Kidney (tissue), 13 donors: ENCODE measurements at regions not wholly inside any gene's neighbourhood (a gene's known extent, or its start where the extent isn't known, plus 50 kb on each side); places are given as distances from the start of the nearest gene placed in this dataset.

Experiments used
- DNase-seq, 5 donors: peaks; one replicate each; pipeline ENCODE4 v3.0.0-alpha.2; 2013 to 2020
- FAIRE-seq: peaks from 2 replicates; lab custom pipeline; 2012; peaks lifted over from hg19 to GRCh38; lab: Jason Lieb, UNC
- H3K27ac ChIP-seq, 2 donors: one replicate each; pipeline ENCODE4 v1.7.0; 2013; ENCODE audit warnings: low read depth in 2 of 2, low read length in 2 of 2, inconsistent platforms in 1 of 2
- H3K27me3 ChIP-seq: one replicate; pipeline ENCODE4 v1.7.1; 2013; ENCODE audit warnings: low read length, inconsistent platforms; ENCODE audit not compliant: control insufficient read depth, insufficient read depth
- H3K36me3 ChIP-seq, 3 donors: one replicate each; pipeline versions ENCODE4 v1.7.0 to v1.7.1; 2013; ENCODE audit warnings: low read length in 3 of 3, control low read depth in 1 of 3, inconsistent platforms in 1 of 3; ENCODE audit not compliant: insufficient read depth in 3 of 3, control insufficient read depth in 2 of 3
- H3K4me1 ChIP-seq, 3 donors: one replicate each; pipeline versions ENCODE4 v1.7.0 to v1.7.1; 2013; ENCODE audit warnings: low read length in 3 of 3, inconsistent platforms in 1 of 3, low read depth in 1 of 3; ENCODE audit not compliant: control insufficient read depth in 2 of 3, insufficient read depth in 2 of 3
- H3K4me3 ChIP-seq, 3 donors: one replicate each; pipeline versions ENCODE4 v1.7.0 to v1.8.1; 2013; ENCODE audit warnings: low read length in 3 of 3, control low read depth in 1 of 3, inconsistent platforms in 1 of 3
- H3K9ac ChIP-seq, 3 donors: one replicate each; pipeline versions ENCODE4 v1.7.0 to v1.7.1; 2013; ENCODE audit warnings: low read length in 3 of 3, control low read depth in 1 of 3, inconsistent platforms in 1 of 3
- H3K9me3 ChIP-seq, 3 donors: one replicate each; pipeline versions ENCODE4 v1.7.0 to v1.7.1; 2013; ENCODE audit warnings: low read length in 3 of 3, control low read depth in 1 of 3, inconsistent platforms in 1 of 3; ENCODE audit not compliant: control insufficient read depth in 2 of 3, insufficient read depth in 1 of 3
- intact Hi-C: fragments of 100-400 bp; cut with DNase I; formaldehyde crosslinking; loops from one replicate; pipeline ENCODE4 v1.11.1; 2022
- TF ChIP-seq, protein P1 (sequence below): IDR thresholded peaks from 3 replicates; pipeline ENCODE4 v1.5.1; 2012; ENCODE audit warnings: mild to moderate bottlenecking, moderate library complexity, borderline replicate concordance; ENCODE audit not compliant: insufficient read depth; ENCODE audit errors: extremely low read depth
- donor health status: control.
- donor health status: control.
- donor health status: control.
- donor health status: control.
- donor health status: control.
- donor health status: DM: yes; HTN: yes; CAD: no.
- donor health status: Normal renal cell carcinoma (clear cell type).

DNA sequence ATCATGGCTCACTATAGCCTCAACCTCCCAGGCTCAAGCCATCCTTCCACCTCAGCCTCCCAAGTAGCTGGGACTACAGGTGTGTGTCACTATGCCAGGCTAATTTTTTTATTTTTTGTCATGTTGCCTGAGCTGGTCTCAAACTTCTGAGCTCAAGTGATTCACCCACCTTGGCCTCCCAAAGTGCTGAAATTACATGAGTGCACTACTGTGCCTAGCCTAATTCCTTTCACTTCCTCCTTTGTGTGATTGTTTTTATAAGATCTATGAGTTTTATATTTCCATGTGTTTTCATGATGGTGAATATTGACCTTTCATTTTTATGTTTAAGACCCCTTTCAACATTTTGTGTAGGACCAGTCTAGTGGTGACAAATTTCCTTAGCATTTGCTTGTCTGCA is 55.2 kb upstream of the IL12B start:
- H3K36me3 ChIP-seq, result no peaks in the 10 kb centered on the region
- H3K9me3 ChIP-seq, result peaks cover 0 to 9% (median 3%) of the 10 kb centered on the region in 3 donors
- intact Hi-C loops, result no loop called here
- H3K4me1 ChIP-seq, result no peaks in the 10 kb centered on the region
- DNase-seq, result no peak
- no peak overlapping the region for H3K4me3 ChIP-seq
- TF ChIP-seq, protein P1, sequence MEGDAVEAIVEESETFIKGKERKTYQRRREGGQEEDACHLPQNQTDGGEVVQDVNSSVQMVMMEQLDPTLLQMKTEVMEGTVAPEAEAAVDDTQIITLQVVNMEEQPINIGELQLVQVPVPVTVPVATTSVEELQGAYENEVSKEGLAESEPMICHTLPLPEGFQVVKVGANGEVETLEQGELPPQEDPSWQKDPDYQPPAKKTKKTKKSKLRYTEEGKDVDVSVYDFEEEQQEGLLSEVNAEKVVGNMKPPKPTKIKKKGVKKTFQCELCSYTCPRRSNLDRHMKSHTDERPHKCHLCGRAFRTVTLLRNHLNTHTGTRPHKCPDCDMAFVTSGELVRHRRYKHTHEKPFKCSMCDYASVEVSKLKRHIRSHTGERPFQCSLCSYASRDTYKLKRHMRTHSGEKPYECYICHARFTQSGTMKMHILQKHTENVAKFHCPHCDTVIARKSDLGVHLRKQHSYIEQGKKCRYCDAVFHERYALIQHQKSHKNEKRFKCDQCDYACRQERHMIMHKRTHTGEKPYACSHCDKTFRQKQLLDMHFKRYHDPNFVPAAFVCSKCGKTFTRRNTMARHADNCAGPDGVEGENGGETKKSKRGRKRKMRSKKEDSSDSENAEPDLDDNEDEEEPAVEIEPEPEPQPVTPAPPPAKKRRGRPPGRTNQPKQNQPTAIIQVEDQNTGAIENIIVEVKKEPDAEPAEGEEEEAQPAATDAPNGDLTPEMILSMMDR, result no peak
- no peak for FAIRE-seq
- no peak overlapping the region for H3K27ac ChIP-seq
- H3K27me3 ChIP-seq, result no peaks in the 10 kb centered on the region
- H3K9ac ChIP-seq, result no peak overlapping the region

DNA sequence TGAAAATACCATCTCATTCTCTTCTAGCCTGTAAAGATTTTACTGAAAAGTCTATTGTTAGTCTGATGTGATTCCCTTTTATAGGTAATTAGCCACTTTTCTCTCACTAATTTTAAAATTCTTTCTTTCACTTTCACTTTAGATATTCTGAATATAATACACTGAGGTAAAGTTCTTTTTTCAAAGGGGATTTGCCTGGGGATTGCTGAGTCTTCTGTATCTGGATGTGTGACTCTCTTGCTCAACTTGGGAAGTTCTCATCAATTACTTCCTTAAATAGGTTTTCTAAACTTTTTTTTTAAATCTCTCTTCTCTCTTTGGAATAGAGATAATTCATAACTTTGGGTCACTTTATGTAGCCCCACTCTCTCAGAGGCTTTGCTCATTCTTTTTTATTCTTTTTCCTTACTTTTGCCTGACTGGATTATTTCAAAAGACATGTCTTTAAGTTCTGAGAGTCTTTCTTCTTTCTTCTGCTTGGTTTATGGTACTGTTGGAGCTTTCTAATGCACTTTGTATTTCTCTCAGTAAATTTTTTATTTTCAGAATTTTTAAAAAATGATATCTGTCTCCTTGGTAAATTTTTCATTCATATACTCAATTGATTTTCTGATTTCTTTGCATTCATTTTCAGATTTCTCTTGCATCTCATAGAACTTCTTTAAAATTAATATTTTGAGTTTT is 55.9 kb upstream of the IL12B start:
- FAIRE-seq (no peak), DNase-seq (no peak)
- no peak overlapping the region for H3K4me3 ChIP-seq
- peaks cover 0 to 9% (median 3%) of the 10 kb centered on the region in 3 donors for H3K9me3 ChIP-seq
- no peaks in the 10 kb centered on the region for H3K36me3 ChIP-seq
- H3K27ac ChIP-seq, result no peak overlapping the region
- H3K4me1 ChIP-seq, result no peaks in the 10 kb centered on the region
- intact Hi-C loops, result no loop called here
- no peaks in the 10 kb centered on the region for H3K27me3 ChIP-seq
- TF ChIP-seq, protein P1, result no peak
- no peak overlapping the region for H3K9ac ChIP-seq

DNA sequence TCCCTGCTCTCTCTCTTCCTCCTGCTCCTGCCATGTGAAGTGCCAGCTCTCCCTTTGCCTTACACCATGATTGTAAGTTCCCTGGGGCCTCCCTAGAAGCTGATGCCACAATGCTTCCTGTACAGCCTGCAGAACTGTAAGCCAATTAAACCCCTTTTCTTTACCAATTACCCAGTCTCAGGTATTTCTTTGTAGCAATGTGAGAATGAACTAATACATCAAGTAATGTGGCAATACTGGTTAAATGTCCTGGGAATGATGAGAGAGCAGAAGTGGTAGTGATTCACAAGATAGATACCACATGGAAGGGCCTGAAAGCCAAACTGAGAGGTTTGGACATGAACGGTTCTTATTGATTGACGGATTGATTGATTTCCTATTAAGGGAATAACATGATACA is 62.6 kb upstream of the IL12B start:
- no peak overlapping the region for H3K9ac ChIP-seq
- TF ChIP-seq, protein P1, result no peak
- no peak overlapping the region for H3K4me3 ChIP-seq
- intact Hi-C loops, result no loop called here
- H3K4me1 ChIP-seq, result no peaks in the 10 kb centered on the region
- H3K27ac ChIP-seq, result no peak overlapping the region
- DNase-seq (no peak), FAIRE-seq (no peak)
- no peaks in the 10 kb centered on the region for H3K27me3 ChIP-seq
- no peaks in the 10 kb centered on the region for H3K36me3 ChIP-seq
- no peaks in the 10 kb centered on the region for H3K9me3 ChIP-seq

DNA sequence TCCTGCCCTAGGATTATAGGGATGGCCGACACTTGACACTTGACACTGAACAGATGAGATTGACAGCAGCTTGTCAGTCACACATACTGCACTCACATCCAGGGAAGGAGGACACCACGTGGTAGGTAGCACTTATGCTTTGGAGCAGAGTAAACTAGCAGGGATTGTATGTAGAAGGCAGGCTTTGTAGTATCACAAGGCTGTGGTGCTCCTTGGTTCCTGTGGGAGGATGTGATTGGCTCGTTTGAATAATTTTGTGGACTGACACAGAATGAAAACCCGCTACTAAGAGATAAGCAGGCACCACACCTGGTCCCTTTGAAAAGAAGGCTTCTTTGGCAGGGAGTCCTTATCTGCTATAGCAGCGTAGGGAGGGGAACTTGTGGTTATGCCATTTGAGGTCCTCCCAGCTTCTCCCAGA is 63.6 kb upstream of the IL12B start:
- no peak for FAIRE-seq
- H3K27ac ChIP-seq, result no peak overlapping the region

More for the DNA sequence above, 63.6 kb upstream of the IL12B start:
- intact Hi-C loops, result no loop called here
- Histone ChIP-seq H3K27me3 (no peaks in the 10 kb centered on the region), H3K36me3 (no peaks in the 10 kb centered on the region), H3K9me3 (no peaks in the 10 kb centered on the region), H3K9ac (no peak overlapping the region), H3K4me1 (no peaks in the 10 kb centered on the region), H3K4me3 (no peak overlapping the region)
- TF ChIP-seq, protein P1, result no peak
- no peak for DNase-seq
